ENCODE measurements at regions not wholly inside any gene's neighbourhood (a gene's known extent, or its start where the extent isn't known, plus 50 kb on each side); places are given as distances from the start of the nearest gene placed in this dataset.

- TF ChIP-seq ZNF24 (tag by site-specific recombination; IDR thresholded peaks at IDR 0.05) (no peak), ZBTB8A (tag by site-specific recombination; IDR thresholded peaks at IDR 0.05) (no peak), ZNF140 (tag by site-specific recombination; IDR thresholded peaks at IDR 0.05) (no peak), MZF1 (tag by site-specific recombination; IDR thresholded peaks at IDR 0.05; ENCODE audit: borderline replicate concordance) (no peak), ZNF777 (tag by site-specific recombination; IDR thresholded peaks at IDR 0.05; ENCODE audit: borderline replicate concordance) (no peak)
- TF ChIP-seq, protein P1, sequence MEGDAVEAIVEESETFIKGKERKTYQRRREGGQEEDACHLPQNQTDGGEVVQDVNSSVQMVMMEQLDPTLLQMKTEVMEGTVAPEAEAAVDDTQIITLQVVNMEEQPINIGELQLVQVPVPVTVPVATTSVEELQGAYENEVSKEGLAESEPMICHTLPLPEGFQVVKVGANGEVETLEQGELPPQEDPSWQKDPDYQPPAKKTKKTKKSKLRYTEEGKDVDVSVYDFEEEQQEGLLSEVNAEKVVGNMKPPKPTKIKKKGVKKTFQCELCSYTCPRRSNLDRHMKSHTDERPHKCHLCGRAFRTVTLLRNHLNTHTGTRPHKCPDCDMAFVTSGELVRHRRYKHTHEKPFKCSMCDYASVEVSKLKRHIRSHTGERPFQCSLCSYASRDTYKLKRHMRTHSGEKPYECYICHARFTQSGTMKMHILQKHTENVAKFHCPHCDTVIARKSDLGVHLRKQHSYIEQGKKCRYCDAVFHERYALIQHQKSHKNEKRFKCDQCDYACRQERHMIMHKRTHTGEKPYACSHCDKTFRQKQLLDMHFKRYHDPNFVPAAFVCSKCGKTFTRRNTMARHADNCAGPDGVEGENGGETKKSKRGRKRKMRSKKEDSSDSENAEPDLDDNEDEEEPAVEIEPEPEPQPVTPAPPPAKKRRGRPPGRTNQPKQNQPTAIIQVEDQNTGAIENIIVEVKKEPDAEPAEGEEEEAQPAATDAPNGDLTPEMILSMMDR (tag by site-specific recombination; IDR thresholded peaks at IDR 0.05), result no peak
These were observed 283.1 kb upstream of the ATP10A start for GRCh38 chr15:26146202-26146601.

Data from HEK293 (cell line).